A549 (cell line): ENCODE measurements at regions not wholly inside any gene's neighbourhood (a gene's known extent, or its start where the extent isn't known, plus 50 kb on each side); places are given as distances from the start of the nearest gene placed in this dataset.

Source experiments
- ATAC-seq, 2 experiments: fragments of 200-7000 bp in 1 of 2; fragments of >200 bp in 1 of 2; cut with Nextera tagmentation in 1 of 2; cut with Tn5 transposase in 1 of 2; 3 replicates each; pipeline versions ENCODE4 v1.8.0 to v1.9.1; 2018 to 2020; ENCODE audit warnings: mild to moderate bottlenecking in 1 of 2, moderate library complexity in 1 of 2
- CTCF ChIA-PET: fragments of 300-600 bp; sonication (Branson Sonifier 250); formaldehyde crosslinking; extraction: SDS; loops from one replicate; lab custom pipeline; 2021; ENCODE audit warnings: antibody characterized with exemption, inconsistent platforms; lab: Yijun Ruan, JAX
- POLR2A ChIA-PET: fragments of 350-600 bp; formaldehyde crosslinking; extraction: SDS; loops from one replicate; lab custom pipeline; 2021; ENCODE audit warnings: antibody characterized with exemption, inconsistent platforms; lab: Yijun Ruan, JAX
- DNase-seq, 2 experiments: peaks; one replicate each; pipeline versions ENCODE4 v3.0.0 to v3.0.0-alpha.2; 2011 to 2016; ENCODE audit warnings: low read depth in 1 of 2, low spot score in 1 of 2
- FAIRE-seq: peaks from 2 replicates; lab custom pipeline; 2011; peaks lifted over from hg19 to GRCh38; lab: Jason Lieb, UNC
- H3K27ac ChIP-seq, 2 experiments: fragments of >200 bp; sonication (Bioruptor Twin); formaldehyde crosslinking; 3 replicates each; pipeline ENCODE4 v1.5.1; 2016 to 2017
- H3K4me1 ChIP-seq: fragments of >200 bp; sonication (Bioruptor Twin); formaldehyde crosslinking; 3 replicates; pipeline ENCODE4 v1.6.1; 2016
- H3K4me2 ChIP-seq: fragments of >200 bp; sonication (Bioruptor Twin); formaldehyde crosslinking; 3 replicates; pipeline ENCODE4 v1.6.1; 2016
- H3K4me3 ChIP-seq: fragments of >200 bp; sonication (Bioruptor Twin); formaldehyde crosslinking; 3 replicates; pipeline ENCODE4 v1.5.1; 2016
- H3K9me3 ChIP-seq: fragments of >200 bp; sonication (Bioruptor Twin); formaldehyde crosslinking; 3 replicates; pipeline ENCODE4 v1.6.1; 2016
- CBX8 ChIP-seq: fragments of 200-600 bp; sonication (generic); IDR thresholded peaks from 2 replicates; pipeline ENCODE4 v1.6.1; 2016
- CHD2 ChIP-seq: fragments of 150-350 bp; IDR thresholded peaks from 2 replicates; pipeline ENCODE4 v1.6.1; 2014; ENCODE audit warnings: low read length; ENCODE audit not compliant: partially characterized antibody
- CHD4 ChIP-seq: fragments of 200-600 bp; sonication (generic); IDR thresholded peaks from 2 replicates; pipeline ENCODE4 v1.6.1; 2016; ENCODE audit warnings: antibody characterized with exemption, mild to moderate bottlenecking, borderline replicate concordance
- E2F6 ChIP-seq: IDR thresholded peaks from 2 replicates; pipeline ENCODE4 v1.6.1; 2012; ENCODE audit warnings: low read depth, borderline replicate concordance
- EHF ChIP-seq: fragments of 250-450 bp; sonication (Bioruptor Pico); IDR thresholded peaks from 2 replicates; pipeline ENCODE4 v1.5.0; 2020; ENCODE audit warnings: mild to moderate bottlenecking
- EHMT2 ChIP-seq: fragments of 200-600 bp; sonication (generic); IDR thresholded peaks from 2 replicates; pipeline ENCODE4 v1.6.1; 2016; ENCODE audit warnings: antibody characterized with exemption, low read depth, mild to moderate bottlenecking, moderate library complexity
- FOXS1 ChIP-seq: fragments of 250-450 bp; sonication (Bioruptor Pico); IDR thresholded peaks from 2 replicates; pipeline ENCODE4 v1.5.0; 2020; ENCODE audit warnings: mild to moderate bottlenecking, moderate library complexity
- GATA3 ChIP-seq: IDR thresholded peaks from 2 replicates; pipeline ENCODE4 v1.6.1; 2012; ENCODE audit warnings: borderline replicate concordance
- HDAC2 ChIP-seq: fragments of 200-600 bp; sonication (generic); IDR thresholded peaks from 2 replicates; pipeline ENCODE4 v1.6.1; 2016
- HES2 ChIP-seq: fragments of >200 bp; sonication (Bioruptor Twin); formaldehyde crosslinking; IDR thresholded peaks from 2 replicates; pipeline ENCODE4 v1.6.1; 2016
- HOXB13 ChIP-seq: fragments of 250-450 bp; sonication (Bioruptor Pico); IDR thresholded peaks from 2 replicates; pipeline ENCODE4 v1.5.0; 2020; ENCODE audit warnings: low read depth, mild to moderate bottlenecking, moderate library complexity
- HOXB5 ChIP-seq: fragments of 250-450 bp; sonication (Bioruptor Pico); IDR thresholded peaks from 2 replicates; pipeline ENCODE4 v1.5.0; 2020; ENCODE audit warnings: mild to moderate bottlenecking, moderate library complexity
- KDM5A ChIP-seq: fragments of 200-600 bp; sonication (generic); IDR thresholded peaks from 2 replicates; pipeline ENCODE4 v1.6.1; 2016; ENCODE audit warnings: antibody characterized with exemption, mild to moderate bottlenecking
- MAZ ChIP-seq: fragments of 150-350 bp; IDR thresholded peaks from 2 replicates; pipeline ENCODE4 v1.6.1; 2014; ENCODE audit warnings: antibody characterized with exemption, low read depth, low read length, borderline replicate concordance
- NFE2L2 ChIP-seq: fragments of 150-350 bp; conservative IDR thresholded peaks from 2 replicates; pipeline ENCODE4 v1.6.1; 2014; ENCODE audit warnings: low read length
- NPAS2 ChIP-seq: fragments of 250-450 bp; sonication (Bioruptor Pico); IDR thresholded peaks from 2 replicates; pipeline ENCODE4 v1.8.0; 2022; ENCODE audit warnings: mild to moderate bottlenecking, moderate library complexity, borderline replicate concordance
- NR3C1 ChIP-seq: fragments of >200 bp; sonication (Bioruptor Twin); formaldehyde crosslinking; IDR thresholded peaks from 3 replicates; pipeline ENCODE4 v1.6.1; 2017
- PHF8 ChIP-seq: fragments of 200-600 bp; sonication (generic); IDR thresholded peaks from 2 replicates; pipeline ENCODE4 v1.6.1; 2016; ENCODE audit warnings: low read depth, mild to moderate bottlenecking, antibody characterized with exemption, moderate library complexity, borderline replicate concordance
- POLR2A ChIP-seq: IDR thresholded peaks from 2 replicates; pipeline ENCODE4 v1.6.1; 2012; ENCODE audit warnings: mild to moderate bottlenecking, low read length
- POLR2AphosphoS2 ChIP-seq: conservative IDR thresholded peaks from 2 replicates; pipeline ENCODE4 v1.6.1; 2012; ENCODE audit warnings: low read length, improper control_type of control experiment, inconsistent platforms
- RARB ChIP-seq: fragments of 250-450 bp; sonication (Bioruptor Pico); IDR thresholded peaks from 2 replicates; pipeline ENCODE4 v1.8.0; 2021; ENCODE audit warnings: mild to moderate bottlenecking, moderate library complexity
- RNF2 ChIP-seq: fragments of 200-600 bp; sonication (generic); IDR thresholded peaks from 2 replicates; pipeline ENCODE4 v1.6.1; 2016; ENCODE audit warnings: low read depth, mild to moderate bottlenecking, antibody characterized with exemption, moderate library complexity, borderline replicate concordance
- ZNF302 ChIP-seq: fragments of 250-450 bp; sonication (Bioruptor Pico); IDR thresholded peaks from 2 replicates; pipeline ENCODE4 v1.9.0; 2021; ENCODE audit warnings: inconsistent platforms, mild to moderate bottlenecking, moderate library complexity
- ZSCAN20 ChIP-seq: fragments of 250-450 bp; sonication (Bioruptor Pico); IDR thresholded peaks from 2 replicates; pipeline ENCODE4 v1.8.0; 2022; ENCODE audit warnings: mild to moderate bottlenecking, moderate library complexity
- WGBS: methylation state at CpG from one replicate; pipeline ENCODE4 v1.1.6; 2017; ENCODE audit errors: missing lambda C conversion rate; 5-methylcytosine and 5-hydroxymethylcytosine counted together
- TF ChIP-seq, protein P1 (sequence below): fragments of 450-650 bp; IDR thresholded peaks from 2 replicates; pipeline ENCODE4 v1.6.1; 2014; ENCODE audit warnings: antibody characterized with exemption
- TF ChIP-seq, protein P2 (sequence below): fragments of 250-450 bp; sonication (Bioruptor Pico); IDR thresholded peaks from 2 replicates; pipeline ENCODE4 v1.5.0; 2021; ENCODE audit warnings: mild to moderate bottlenecking, moderate library complexity, borderline replicate concordance
- TF ChIP-seq, protein P3 (sequence below): fragments of 250-450 bp; sonication (Bioruptor Pico); IDR thresholded peaks from 2 replicates; pipeline ENCODE4 v1.5.0; 2020; ENCODE audit warnings: low read depth, mild to moderate bottlenecking, moderate library complexity
- TF ChIP-seq, protein P4 (sequence below): IDR thresholded peaks from 2 replicates; pipeline ENCODE4 v1.6.1; 2012
- TF ChIP-seq, protein P5 (sequence below): fragments of 150-350 bp; IDR thresholded peaks from 2 replicates; pipeline ENCODE4 v1.6.1; 2014; ENCODE audit warnings: low read depth, mild to moderate bottlenecking, low read length

DNA sequence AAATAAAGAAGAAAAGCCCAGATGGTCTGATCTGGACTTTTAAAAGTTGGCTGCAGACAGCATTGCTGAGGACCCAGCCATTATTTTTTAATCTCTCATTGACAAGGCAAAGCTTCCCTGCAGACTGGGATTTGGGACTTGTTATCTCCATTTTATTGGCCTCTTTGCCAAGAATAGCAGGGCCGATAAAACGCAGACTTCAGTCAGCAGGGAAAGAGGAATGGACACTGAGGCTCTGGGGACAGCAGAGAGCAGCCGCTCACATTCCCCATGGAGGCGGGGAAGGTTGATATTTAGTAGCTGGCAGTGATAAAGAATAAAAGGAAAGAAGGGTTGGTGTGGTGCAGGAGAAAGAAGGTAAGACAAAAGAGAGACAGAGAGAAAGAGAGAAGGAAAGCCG is 350.1 kb upstream of the PIK3C3 start (continued):
- TF ChIP-seq, protein P1, sequence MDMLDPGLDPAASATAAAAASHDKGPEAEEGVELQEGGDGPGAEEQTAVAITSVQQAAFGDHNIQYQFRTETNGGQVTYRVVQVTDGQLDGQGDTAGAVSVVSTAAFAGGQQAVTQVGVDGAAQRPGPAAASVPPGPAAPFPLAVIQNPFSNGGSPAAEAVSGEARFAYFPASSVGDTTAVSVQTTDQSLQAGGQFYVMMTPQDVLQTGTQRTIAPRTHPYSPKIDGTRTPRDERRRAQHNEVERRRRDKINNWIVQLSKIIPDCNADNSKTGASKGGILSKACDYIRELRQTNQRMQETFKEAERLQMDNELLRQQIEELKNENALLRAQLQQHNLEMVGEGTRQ = no peak
- TF ChIP-seq, all 56 proteins: peak for 0

GRCh38 chr18:41602034-41602433 is 353.0 kb upstream of the PIK3C3 start:
- Histone ChIP-seq H3K4me2 (no peak overlapping the region), H3K9me3 (no peaks in the 10 kb centered on the region), H3K4me1 (no peaks in the 10 kb centered on the region), H3K27ac (no peak overlapping the region), H3K4me3 (no peak overlapping the region)
- FAIRE-seq (no peak), ATAC-seq (no peak), DNase-seq (no peak)
- POLR2A ChIA-PET = no interaction called here
- WGBS = 0% methylated on average over 4 of the region's 4 CpGs
- CTCF ChIA-PET = no interaction called here
- TF ChIP-seq HOXB5 (CRISPR knock-in tag) (no peak), EHMT2 (no peak), ZSCAN20 (no peak), PHF8 (no peak), KDM5A (no peak), HES2 (no peak), HOXB13 (CRISPR knock-in tag) (no peak), HDAC2 (no peak), NFE2L2 (no peak), MAZ (no peak), ZNF302 (CRISPR knock-in tag) (no peak), POLR2A (no peak), RNF2 (no peak), GATA3 (no peak)
- TF ChIP-seq, protein P2, sequence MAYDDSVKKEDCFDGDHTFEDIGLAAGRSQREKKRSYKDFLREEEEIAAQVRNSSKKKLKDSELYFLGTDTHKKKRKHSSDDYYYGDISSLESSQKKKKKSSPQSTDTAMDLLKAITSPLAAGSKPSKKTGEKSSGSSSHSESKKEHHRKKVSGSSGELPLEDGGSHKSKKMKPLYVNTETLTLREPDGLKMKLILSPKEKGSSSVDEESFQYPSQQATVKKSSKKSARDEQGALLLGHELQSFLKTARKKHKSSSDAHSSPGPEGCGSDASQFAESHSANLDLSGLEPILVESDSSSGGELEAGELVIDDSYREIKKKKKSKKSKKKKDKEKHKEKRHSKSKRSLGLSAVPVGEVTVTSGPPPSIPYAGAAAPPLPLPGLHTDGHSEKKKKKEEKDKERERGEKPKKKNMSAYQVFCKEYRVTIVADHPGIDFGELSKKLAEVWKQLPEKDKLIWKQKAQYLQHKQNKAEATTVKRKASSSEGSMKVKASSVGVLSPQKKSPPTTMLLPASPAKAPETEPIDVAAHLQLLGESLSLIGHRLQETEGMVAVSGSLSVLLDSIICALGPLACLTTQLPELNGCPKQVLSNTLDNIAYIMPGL (CRISPR knock-in tag) = no peak

- Histone ChIP-seq H3K27ac (no peak overlapping the region), H3K4me3 (no peak overlapping the region), H3K4me1 (no peaks in the 10 kb centered on the region), H3K4me2 (no peak overlapping the region), H3K9me3 (no peaks in the 10 kb centered on the region)
- DNase-seq = no peak
- POLR2A ChIA-PET = no interaction called here
- no peak for ATAC-seq
- no peak for FAIRE-seq
- CTCF ChIA-PET = no interaction called here
- TF ChIP-seq HES2 (no peak), RARB (CRISPR knock-in tag) (no peak), NPAS2 (CRISPR knock-in tag) (no peak), CHD2 (no peak), POLR2AphosphoS2 (no peak), CHD4 (no peak), NR3C1 (no peak), E2F6 (no peak), FOXS1 (CRISPR knock-in tag) (no peak), GATA3 (no peak), CBX8 (no peak), EHMT2 (no peak), PHF8 (no peak), POLR2A (no peak), EHF (CRISPR knock-in tag) (no peak), HOXB5 (CRISPR knock-in tag) (no peak)
- TF ChIP-seq, protein P3, sequence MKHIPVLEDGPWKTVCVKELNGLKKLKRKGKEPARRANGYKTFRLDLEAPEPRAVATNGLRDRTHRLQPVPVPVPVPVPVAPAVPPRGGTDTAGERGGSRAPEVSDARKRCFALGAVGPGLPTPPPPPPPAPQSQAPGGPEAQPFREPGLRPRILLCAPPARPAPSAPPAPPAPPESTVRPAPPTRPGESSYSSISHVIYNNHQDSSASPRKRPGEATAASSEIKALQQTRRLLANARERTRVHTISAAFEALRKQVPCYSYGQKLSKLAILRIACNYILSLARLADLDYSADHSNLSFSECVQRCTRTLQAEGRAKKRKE (CRISPR knock-in tag) = no peak
- TF ChIP-seq, protein P4, sequence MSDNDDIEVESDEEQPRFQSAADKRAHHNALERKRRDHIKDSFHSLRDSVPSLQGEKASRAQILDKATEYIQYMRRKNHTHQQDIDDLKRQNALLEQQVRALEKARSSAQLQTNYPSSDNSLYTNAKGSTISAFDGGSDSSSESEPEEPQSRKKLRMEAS = no peak
- TF ChIP-seq, protein P5, sequence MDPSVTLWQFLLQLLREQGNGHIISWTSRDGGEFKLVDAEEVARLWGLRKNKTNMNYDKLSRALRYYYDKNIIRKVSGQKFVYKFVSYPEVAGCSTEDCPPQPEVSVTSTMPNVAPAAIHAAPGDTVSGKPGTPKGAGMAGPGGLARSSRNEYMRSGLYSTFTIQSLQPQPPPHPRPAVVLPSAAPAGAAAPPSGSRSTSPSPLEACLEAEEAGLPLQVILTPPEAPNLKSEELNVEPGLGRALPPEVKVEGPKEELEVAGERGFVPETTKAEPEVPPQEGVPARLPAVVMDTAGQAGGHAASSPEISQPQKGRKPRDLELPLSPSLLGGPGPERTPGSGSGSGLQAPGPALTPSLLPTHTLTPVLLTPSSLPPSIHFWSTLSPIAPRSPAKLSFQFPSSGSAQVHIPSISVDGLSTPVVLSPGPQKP = no peak
- 12% methylated on average over 3 of the region's 3 CpGs for WGBS
These were observed 354.2 kb upstream of the PIK3C3 start for GRCh38 chr18:41600693-41601391.
